ENCODE measurements at regions not wholly inside any gene's neighbourhood (a gene's known extent, or its start where the extent isn't known, plus 50 kb on each side); places are given as distances from the start of the nearest gene placed in this dataset.

DNA sequence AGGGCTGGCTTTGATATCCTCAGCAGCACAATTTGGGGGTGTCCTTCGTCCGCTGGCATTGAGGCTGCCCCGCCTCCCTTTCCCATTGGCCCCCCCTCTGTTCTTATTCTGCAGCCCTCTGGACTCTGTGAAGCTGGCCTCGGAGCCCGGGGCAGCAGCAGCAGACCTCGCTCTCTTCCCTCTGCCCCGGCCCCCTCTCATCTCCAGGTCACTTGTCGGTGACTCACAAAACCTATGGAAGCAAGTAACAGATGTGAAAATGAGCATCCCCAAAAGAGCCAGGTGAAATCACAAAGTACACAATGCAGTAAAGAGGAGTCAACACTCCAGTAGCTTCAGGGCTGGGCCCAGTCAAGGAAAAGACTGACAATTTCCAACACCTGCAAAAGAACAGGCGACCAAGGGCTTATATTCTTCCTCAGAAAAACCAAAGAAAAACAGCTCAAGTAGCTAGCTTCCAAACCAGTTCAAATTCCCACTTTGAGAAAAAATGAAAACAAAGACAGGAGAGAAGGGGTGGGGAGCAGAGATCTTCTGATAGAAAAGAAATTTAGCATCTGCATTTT is 97.5 kb downstream of the ZNF608 start:
- H3K23ac ChIP-seq (ENCODE audit: insufficient read length) = no peak overlapping the region
- no peak overlapping the region for H2AFZ ChIP-seq (ENCODE audit: low read length)
- no peak overlapping the region for H3K18ac ChIP-seq (ENCODE audit: extremely low read depth, low read length)
- H3K14ac ChIP-seq (ENCODE audit: insufficient read length) = no peak overlapping the region
- ChIA-PET POLR2A (ENCODE audit: partially characterized antibody) (interaction anchor here (1.2 kb wide), 1 partner anchor 9 kb away, joined by 4 read pairs; no protein-coding TSS in a partner anchor), CTCF (ENCODE audit: partially characterized antibody) (no interaction called here)
- H3K9ac ChIP-seq (replicated peaks in 1 of 4; ENCODE audit: extremely low read depth in 1 of 4, low read depth in 3 of 4, low read length in 3 of 4) = no peak overlapping the region
- H3K9me3 ChIP-seq (ENCODE audit: insufficient read depth in 2 of 2, low read depth in 1 of 2, low read length in 1 of 2) = no peaks in the 10 kb centered on the region
- FAIRE-seq = no peak
- peaks cover 7 to 28% (median 23%) of the 10 kb centered on the region in 4 experiments; a peak in 7 of 8 replicates for H3K36me3 ChIP-seq (ENCODE audit: control insufficient read depth in 2 of 4, insufficient read depth in 4 of 4, low read length in 3 of 4)
- no peak overlapping the region for H4K8ac ChIP-seq (ENCODE audit: extremely low read depth, insufficient read depth, low read length)
- no peak overlapping the region for H3K56ac ChIP-seq (replicated peaks; ENCODE audit: insufficient read length, low read depth, low read length)
- no peaks in the 10 kb centered on the region for H3K27me3 ChIP-seq (replicated peaks in 1 of 4; ENCODE audit: control insufficient read depth in 3 of 4, extremely low read depth in 1 of 4, insufficient read depth in 3 of 4, low read length in 3 of 4)
- peaks cover 0 to 57% of the 10 kb centered on the region in 2 experiments; a peak in 2 of 4 replicates for H3K79me2 ChIP-seq (ENCODE audit: control insufficient read depth in 1 of 2, insufficient read depth in 2 of 2, low read length in 2 of 2)
- DNase-seq (ENCODE audit: low read depth in 1 of 2, low spot score in 2 of 2) = peak in 1 of 2 experiments; percentile 35
- no peak overlapping the region for H2AK5ac ChIP-seq (ENCODE audit: low read depth, low read length)
- no peak overlapping the region for H3K27ac ChIP-seq (ENCODE audit: low read depth, low read length)
- H3K4me2 ChIP-seq (ENCODE audit: insufficient read depth in 1 of 2, low read depth in 2 of 2, low read length in 2 of 2) = no peak overlapping the region
- no peak overlapping the region for H4K5ac ChIP-seq (ENCODE audit: insufficient read length, low read depth, low read length)
- no peak overlapping the region for H2BK5ac ChIP-seq (ENCODE audit: low read depth, low read length)
- no peaks in the 10 kb centered on the region for H4K20me1 ChIP-seq (replicated peaks in 1 of 2; ENCODE audit: control insufficient read depth in 1 of 2, insufficient read depth in 2 of 2, low read length in 2 of 2)
- no peak overlapping the region for H4K91ac ChIP-seq (replicated peaks; ENCODE audit: insufficient read length, low read length)
- H2BK15ac ChIP-seq (ENCODE audit: low read length) = no peak overlapping the region
- H2BK120ac ChIP-seq (replicated peaks; ENCODE audit: low read depth, low read length) = no peak overlapping the region
- peaks cover 3 to 20% (median 9%) of the 10 kb centered on the region in 4 experiments; a peak in 6 of 7 replicates for H3K4me1 ChIP-seq (replicated peaks in 1 of 4; ENCODE audit: control insufficient read depth in 3 of 4, insufficient read depth in 4 of 4, low read length in 3 of 4)
- peaks cover 8% of the 10 kb centered on the region; the same call in 1 of the 2 replicates for H3K79me1 ChIP-seq (ENCODE audit: low read depth, low read length)
- 92% methylated on average over 9 of the region's 9 CpGs; no CpG with 5 or more reads in 1 of the 2 experiments for WGBS, 2 experiments (ENCODE audit: extremely low coverage in 1 of 2, insufficient coverage in 1 of 2, insufficient read length in 1 of 2, insufficient replicate concordance in 2 of 2, low coverage in 1 of 2, low lambda C conversion rate in 2 of 2, missing lambda C conversion rate in 1 of 2)
- H3K4ac ChIP-seq (replicated peaks; ENCODE audit: insufficient read length, low read depth, low read length) = no peak overlapping the region
- H3K4me3 ChIP-seq (ENCODE audit: extremely low read depth in 1 of 4, insufficient read depth in 2 of 4, low read depth in 3 of 4, low read length in 4 of 4) = no peak overlapping the region
- no peak overlapping the region for H2BK12ac ChIP-seq (ENCODE audit: low read depth, low read length)
- no peak overlapping the region for H2BK20ac ChIP-seq (ENCODE audit: low read length)
- H3K23me2 ChIP-seq (ENCODE audit: low read depth, low read length) = peaks cover 2% of the 10 kb centered on the region; the same call in 1 of the 2 replicates
- no peak for TF ChIP-seq POLR2AphosphoS5 (IDR thresholded peaks at IDR 0.05; ENCODE audit: low read depth, low read length)
- TF ChIP-seq, protein P1, sequence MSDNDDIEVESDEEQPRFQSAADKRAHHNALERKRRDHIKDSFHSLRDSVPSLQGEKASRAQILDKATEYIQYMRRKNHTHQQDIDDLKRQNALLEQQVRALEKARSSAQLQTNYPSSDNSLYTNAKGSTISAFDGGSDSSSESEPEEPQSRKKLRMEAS (IDR thresholded peaks at IDR 0.05) = no peak
- TF ChIP-seq POU5F1 (IDR thresholded peaks at IDR 0.05; ENCODE audit: low read depth, low read length) = no peak
- TF ChIP-seq RFX5 (IDR thresholded peaks at IDR 0.05; ENCODE audit: borderline replicate concordance, low read depth, low read length) = no peak
- no peak for TF ChIP-seq TBP (IDR thresholded peaks at IDR 0.05; ENCODE audit: low read depth, low read length)
- TF ChIP-seq CBX8 (IDR thresholded peaks at IDR 0.05; ENCODE audit: borderline replicate concordance, low read depth, low read length) = no peak
- no peak for TF ChIP-seq GTF2F1 (IDR thresholded peaks at IDR 0.05; ENCODE audit: borderline replicate concordance, low read depth, low read length)
- TF ChIP-seq TAF7 (optimal IDR thresholded peaks at IDR 0.05; ENCODE audit: borderline replicate concordance, low read depth, low read length) = no peak
- TF ChIP-seq RAD21 (IDR thresholded peaks at IDR 0.05 in 1 of 2, conservative IDR thresholded peaks at IDR 0.05 in 1 of 2; ENCODE audit: low read depth in 2 of 2, low read length in 2 of 2) = no peak
- TF ChIP-seq BACH1 (IDR thresholded peaks at IDR 0.05; ENCODE audit: low read length) = no peak
- no peak for TF ChIP-seq NANOG (IDR thresholded peaks at IDR 0.05; ENCODE audit: insufficient read depth, low read depth, low read length, poor library complexity, severe bottlenecking)
- TF ChIP-seq FOSL1 (IDR thresholded peaks at IDR 0.05; ENCODE audit: insufficient read depth, low read depth, low read length) = no peak
- no peak for TF ChIP-seq CBX5 (IDR thresholded peaks at IDR 0.05; ENCODE audit: low read depth, low read length)

All from H1 (cell line).